AG04449 (cell line): ENCODE measurements at regions not wholly inside any gene's neighbourhood (a gene's known extent, or its start where the extent isn't known, plus 50 kb on each side); places are given as distances from the start of the nearest gene placed in this dataset.

Experiments
- CTCF ChIA-PET: fragments of 350-600 bp; formaldehyde crosslinking; extraction: SDS; loops from one replicate; lab custom pipeline; 2021; ENCODE audit warnings: antibody characterized with exemption; lab: Yijun Ruan, JAX
- POLR2A ChIA-PET: fragments of 400-600, 350-600 bp; formaldehyde crosslinking; extraction: SDS; loops from one replicate; lab custom pipeline; 2020; ENCODE audit warnings: antibody characterized with exemption, inconsistent platforms; lab: Yijun Ruan, JAX
- DNase-seq: peaks from one replicate; pipeline ENCODE4 v3.0.0-alpha.2; 2010; ENCODE audit warnings: low read depth, low spot score
- H3K4me3 ChIP-seq: 2 replicates; pipeline ENCODE4 v1.5.1; 2011; ENCODE audit warnings: low read depth, mild to moderate bottlenecking, control low read depth, low read length
- CTCF ChIP-seq: IDR thresholded peaks from one replicate; pipeline ENCODE4 v1.5.1; 2011; ENCODE audit warnings: mild to moderate bottlenecking, moderate library complexity, low read length, control low read depth, inconsistent platforms; ENCODE audit not compliant: insufficient read depth; ENCODE audit errors: missing control alignments

DNA sequence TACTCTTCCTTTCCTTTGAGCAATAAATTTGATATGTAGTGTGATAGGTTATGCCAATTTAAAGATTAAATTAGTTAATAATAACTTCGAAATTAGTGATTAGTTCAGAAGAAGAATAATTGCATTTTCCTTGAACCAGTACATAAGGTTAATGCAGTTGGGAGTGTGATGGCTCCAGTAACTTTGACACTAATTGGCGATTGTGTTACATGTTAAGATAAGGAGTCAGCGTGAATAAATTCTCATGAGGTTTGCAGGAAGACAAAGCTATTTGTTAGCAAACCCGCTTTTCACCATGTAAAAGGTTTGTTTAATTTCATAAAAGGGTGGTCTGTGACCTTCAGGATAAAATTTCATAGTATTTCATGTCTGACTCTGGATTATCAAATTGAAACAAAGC, 1226.8 kb downstream of the SLC16A7 start:
- TF ChIP-seq CTCF: no peak
- H3K4me3 ChIP-seq: no peak overlapping the region
- ChIA-PET CTCF (no interaction called here), POLR2A (no interaction called here)
- DNase-seq: no peak

DNA sequence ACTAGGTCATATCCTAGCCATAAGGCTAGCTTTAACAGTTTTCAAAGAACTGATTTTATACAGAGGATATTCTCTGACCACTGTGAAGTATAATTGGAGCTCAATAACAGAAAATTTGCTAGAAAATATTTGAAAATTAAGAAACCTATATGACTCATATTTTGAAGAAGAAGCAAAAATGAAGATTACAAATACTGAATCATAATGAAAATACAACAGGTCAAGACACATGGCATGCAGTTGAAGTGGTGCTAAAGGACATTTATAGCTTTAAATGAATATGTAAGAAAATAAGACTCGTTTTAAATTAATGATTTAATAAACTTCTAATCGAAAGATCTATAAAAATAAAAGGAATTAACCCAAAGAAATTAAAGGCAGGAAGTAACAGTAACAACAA, 1234.6 kb downstream of the SLC16A7 start:
- no peak for TF ChIP-seq CTCF
- DNase-seq: no peak
- no peak overlapping the region for H3K4me3 ChIP-seq
- ChIA-PET CTCF (no interaction called here), POLR2A (no interaction called here)

- no peak overlapping the region for H3K4me3 ChIP-seq
- CTCF ChIA-PET: no interaction called here
- DNase-seq: no peak
- TF ChIP-seq CTCF: no peak
- POLR2A ChIA-PET: no interaction called here
Observed at GRCh38 chr12:60832290-60832689, 1236.5 kb downstream of the SLC16A7 start.

GRCh38 chr12:60834372-60834771, 1238.5 kb downstream of the SLC16A7 start:
- DNase-seq: no peak
- ChIA-PET POLR2A (no interaction called here), CTCF (no interaction called here)
- H3K4me3 ChIP-seq: no peak overlapping the region
- TF ChIP-seq CTCF: no peak

DNA sequence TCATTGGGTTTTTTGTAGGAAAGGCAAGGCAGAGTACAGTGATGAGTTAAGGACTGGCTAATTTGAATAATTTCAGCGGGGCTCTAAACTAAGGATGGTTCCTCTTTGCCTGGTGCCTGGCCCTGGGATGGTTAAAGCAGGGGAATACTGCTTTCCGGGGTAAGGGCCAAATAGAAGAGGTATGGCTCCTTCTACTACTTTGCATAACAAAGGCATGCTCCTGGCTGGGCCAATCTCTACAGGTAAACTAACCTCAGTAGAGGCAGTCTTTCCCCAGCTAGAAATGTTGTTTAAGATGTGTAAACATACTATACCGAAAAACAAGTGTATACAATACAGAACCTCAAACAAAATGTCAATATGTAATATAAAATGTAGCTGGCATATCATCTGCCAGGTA, 1239.0 kb downstream of the SLC16A7 start:
- ChIA-PET POLR2A (no interaction called here), CTCF (no interaction called here)
- no peak for TF ChIP-seq CTCF
- H3K4me3 ChIP-seq: no peak overlapping the region
- no peak for DNase-seq

GRCh38 chr12:60836651-60837050, 1240.8 kb downstream of the SLC16A7 start:
- H3K4me3 ChIP-seq: no peak overlapping the region
- no peak for DNase-seq
- ChIA-PET CTCF (no interaction called here), POLR2A (no interaction called here)
- no peak for TF ChIP-seq CTCF

GRCh38 chr12:60842181-60842580, 1246.4 kb downstream of the SLC16A7 start:
- DNase-seq: no peak
- TF ChIP-seq CTCF: no peak
- CTCF ChIA-PET: no interaction called here
- H3K4me3 ChIP-seq: no peak overlapping the region
- POLR2A ChIA-PET: no interaction called here
